HL-60/S4 treated with phorbol 12-myristate 13-acetate at 8.2 ng/mL for 4 days and 3 days (cell line): ENCODE measurements at regions not wholly inside any gene's neighbourhood (a gene's known extent, or its start where the extent isn't known, plus 50 kb on each side); places are given as distances from the start of the nearest gene placed in this dataset.

ENCODE experiments used
- in situ Hi-C: fragments of 300-500 bp; cut with MboI; formaldehyde crosslinking; loops from 2 replicates; pipeline ENCODE4 v1.15.0; 2022; ENCODE audit warnings: low sequenced_read_pairs

DNA sequence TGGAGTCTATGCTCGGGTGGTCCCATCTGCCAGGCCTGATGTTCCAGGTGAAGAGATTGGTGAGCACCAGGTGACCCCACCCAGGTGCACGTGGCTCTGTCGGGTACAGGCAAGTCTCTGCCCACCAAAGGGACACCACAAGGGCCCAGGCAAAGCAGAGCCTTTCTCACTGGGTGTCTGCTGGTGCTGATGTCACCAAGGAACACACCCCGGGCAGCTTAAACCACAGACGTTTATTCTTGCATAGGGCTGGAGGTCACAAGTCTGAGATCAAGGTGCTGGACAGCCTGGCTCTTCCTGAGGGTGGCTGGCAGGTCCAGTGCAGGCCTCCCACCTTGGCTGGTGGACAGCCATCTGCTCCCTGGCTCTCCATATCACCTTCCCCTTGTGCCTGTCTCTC lies 100.7 kb upstream of the CD93 start:
- in situ Hi-C loops: no loop called here

DNA sequence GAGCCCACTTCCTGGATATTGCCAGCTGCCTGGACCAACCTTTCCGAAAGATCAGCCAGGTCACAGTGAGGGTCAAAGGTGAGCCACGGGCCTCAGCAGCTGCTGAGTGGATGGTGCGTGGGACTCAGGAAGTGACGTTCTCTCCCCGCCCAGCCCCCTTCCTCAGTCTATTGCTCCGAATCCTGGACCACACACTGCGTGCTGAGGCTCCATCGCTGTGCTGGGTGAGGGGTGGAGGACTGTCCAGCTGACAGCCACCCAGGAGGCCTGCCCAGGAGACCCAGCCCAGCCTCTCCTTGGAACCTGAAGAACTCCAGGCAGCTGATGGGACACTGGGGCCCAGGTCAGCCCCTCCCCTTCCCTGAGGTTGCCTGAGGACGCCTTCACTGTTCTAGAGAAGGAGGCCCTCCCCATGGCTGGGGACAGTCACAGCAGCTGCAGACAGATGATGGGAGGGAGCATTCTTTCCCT lies 94.4 kb upstream of the CD93 start:
- in situ Hi-C loops: no loop called here

- in situ Hi-C loops: no loop called here
Measured at GRCh38 chr20:23179766-23180403, 93.8 kb upstream of the CD93 start.

GRCh38 chr20:23178806-23179205 lies 92.7 kb upstream of the CD93 start:
- in situ Hi-C loops: no loop called here

DNA sequence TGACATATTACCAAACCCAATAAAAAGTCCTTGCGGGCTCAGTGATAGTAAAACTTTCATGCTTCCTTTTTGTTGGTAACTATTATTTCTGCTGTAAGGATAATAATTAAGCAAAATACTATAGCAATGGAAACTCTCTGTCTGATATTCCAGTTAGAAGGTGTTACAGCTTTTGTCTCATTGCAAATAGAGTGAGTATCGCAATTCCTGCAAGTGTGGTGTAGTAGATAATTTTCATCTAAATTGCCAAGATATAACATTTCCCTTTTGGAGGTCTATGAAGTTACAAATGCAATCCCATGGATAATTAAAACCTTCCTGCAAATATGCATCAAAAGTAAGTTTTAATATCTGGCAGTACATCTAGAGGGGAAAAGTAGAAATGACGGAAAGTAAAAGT lies 88.7 kb upstream of the CD93 start:
- in situ Hi-C loops: no loop called here

GRCh38 chr20:23167431-23167830 lies 81.3 kb upstream of the CD93 start:
- in situ Hi-C loops: no loop called here

DNA sequence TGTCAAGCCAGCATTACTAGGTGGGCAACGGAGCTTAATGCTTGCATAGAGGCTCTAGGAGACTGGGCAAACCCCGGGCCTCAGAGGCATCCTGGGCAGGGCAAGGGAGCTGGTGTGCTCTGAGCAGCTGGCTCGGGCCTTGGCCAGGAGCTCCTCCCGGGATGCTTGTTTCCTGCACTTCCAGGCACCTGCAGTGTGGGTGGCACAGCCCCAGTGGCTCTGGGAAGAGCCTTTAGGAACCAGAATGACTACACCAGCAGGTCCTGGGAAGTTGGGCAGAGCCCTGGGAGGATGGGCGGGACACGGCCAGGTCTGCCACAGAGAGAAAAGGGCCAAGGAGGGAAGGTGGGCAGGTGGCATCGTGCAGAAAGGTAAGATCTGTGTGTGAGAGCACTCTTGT lies 80.4 kb upstream of the CD93 start:
- in situ Hi-C loops: no loop called here

DNA sequence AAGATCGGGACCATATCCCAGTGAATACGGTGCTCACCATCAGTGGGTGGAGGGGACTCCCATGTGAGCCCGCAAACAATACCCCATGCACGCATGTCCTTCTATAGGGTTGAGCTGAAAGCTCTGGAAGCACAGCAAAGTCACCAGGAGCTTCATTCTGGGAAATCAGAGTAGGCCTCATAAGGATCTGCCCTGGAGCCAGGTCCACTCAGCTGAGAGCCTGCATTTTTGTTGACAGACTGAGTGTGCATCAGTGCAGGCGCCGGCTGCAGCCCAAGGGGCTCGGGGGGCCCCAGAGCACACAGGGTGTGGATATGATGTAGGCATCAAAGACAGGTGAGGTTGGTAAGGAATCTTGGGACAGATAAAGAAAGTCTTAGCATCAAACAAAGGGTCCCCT lies 79.8 kb upstream of the CD93 start:
- in situ Hi-C loops: no loop called here

DNA sequence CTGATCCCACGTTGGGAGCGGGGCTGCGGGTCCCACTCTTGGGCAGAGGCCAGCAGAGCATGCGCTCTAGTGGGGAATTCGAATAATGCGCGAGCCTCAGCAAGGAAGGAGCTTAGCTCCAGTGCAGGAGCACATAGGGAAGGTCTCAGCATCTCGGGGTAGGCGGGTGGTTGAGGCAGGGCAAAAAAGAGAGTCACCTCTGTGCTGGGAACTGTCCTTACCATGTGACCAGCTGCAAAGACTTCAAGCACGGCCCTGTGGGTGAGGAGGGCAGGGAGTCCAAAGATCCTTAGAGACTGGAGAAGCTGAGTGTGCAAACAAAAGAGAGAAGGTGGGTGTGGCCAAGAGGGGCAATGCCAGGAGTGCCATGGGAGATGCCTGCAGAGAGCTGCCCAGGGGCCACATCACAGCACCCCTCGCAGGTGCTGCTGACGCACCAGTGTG lies 79.2 kb upstream of the CD93 start:
- in situ Hi-C loops: no loop called here

DNA sequence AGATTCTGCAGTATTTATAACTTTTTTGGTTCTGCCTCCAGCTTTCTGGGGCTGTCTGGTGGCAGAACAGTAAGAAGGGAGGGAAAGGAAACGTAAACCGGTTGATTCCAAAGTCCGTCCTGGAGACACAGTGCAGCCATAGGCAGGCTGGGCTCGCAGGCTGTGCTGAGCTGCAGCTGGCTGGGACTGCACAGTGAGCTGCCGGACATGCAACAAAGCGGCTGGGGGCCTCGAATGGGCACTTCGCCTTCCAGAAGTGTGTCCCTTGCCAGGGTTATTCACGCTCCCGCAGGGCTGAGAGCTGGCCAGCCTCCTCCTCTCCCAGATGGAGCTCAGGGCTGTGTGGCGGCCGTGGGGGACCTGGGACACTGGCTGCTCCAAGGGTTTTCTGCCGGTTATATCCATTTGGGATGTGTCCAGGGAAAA lies 78.1 kb upstream of the CD93 start:
- in situ Hi-C loops: no loop called here

DNA sequence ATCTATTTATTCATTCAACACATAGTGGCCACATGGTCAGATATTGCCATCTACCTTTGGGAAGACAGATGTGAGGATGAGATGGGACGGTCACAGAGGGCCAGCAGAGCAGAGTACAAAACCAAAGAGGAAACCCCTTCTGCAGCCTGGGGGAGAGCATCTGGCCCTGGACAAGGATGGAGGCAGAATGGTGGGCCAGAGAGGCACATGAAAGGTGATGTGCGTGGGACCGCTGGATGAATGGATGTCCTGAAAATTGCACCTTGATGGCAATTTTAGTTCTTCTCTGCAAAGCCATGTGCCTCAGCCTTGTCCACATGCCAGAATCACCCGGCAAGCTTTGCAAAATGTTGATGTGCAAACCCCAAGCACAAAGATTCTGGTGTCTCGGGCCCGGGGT lies 77.4 kb upstream of the CD93 start:
- in situ Hi-C loops: no loop called here

GRCh38 chr20:23162887-23163286 lies 76.8 kb upstream of the CD93 start:
- in situ Hi-C loops: no loop called here

DNA sequence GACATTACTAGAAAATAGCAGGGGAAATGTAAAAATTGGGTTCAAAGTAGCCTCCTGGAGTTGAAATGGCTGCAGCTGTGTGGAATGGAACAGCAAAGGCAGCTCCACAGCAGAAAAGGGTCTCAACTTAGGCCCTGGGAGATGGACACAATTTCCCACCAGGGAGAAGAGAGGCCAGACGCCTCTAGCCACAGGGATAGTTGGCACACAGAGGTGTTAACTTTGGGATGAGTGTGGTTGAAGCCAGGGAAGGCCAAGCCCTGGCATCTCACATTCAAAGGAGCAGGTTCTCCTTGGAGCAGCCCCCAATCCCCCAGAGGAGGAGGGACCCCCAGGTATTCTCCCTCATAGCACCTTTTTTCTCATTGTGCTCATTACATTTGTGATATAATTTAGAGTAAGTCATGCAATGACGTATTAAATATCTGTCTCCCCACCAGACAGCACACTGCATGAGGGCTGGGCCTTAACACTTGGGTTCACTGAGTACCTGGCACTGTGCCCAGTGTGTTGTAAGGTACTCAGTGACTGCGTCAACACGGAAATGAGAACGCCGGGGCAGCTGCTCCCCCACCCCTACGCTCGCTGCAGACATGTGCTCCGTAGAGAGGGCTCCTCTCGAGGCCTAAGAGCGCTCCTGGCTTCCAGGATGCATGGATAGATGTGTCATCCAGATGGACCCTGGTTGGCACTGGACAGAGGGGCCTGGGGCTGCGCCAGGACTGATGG lies 76.0 kb upstream of the CD93 start:
- in situ Hi-C loops: no loop called here

- in situ Hi-C loops: no loop called here
Measured at GRCh38 chr20:23161244-23161891, 75.2 kb upstream of the CD93 start.

DNA sequence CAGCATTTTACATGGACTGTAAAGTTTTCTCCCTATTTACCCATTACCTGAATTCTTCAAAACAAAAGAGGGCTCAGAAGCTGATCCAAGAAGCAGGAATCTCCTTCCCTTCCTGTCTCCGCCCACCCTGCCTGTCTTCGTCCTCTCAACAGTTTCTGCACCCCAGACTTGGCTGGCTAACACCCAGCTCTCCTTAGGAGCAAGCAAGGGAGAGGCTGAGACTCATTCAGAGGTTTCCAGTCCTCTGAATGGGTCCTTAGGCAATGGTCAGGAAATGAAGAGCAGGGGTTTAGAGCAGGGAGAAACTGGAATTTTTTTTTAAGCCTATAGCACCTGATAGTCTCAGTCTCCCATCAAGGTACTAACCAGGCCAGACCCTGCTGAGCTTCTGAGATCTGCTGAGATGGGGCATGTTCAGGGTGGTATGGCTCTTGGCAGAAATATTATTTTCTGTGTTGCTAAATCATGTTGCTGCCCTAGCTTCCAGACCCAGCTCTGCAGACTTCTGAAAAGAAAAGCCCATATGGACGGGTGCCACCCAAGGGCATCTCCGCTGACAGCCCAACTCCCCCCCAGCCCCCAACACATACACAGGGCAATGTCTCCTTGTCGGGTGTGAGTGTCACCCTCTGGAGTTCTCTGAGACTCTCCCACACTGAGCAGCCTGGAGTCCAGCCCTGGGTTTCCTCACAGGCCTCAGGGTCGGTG lies 74.6 kb upstream of the CD93 start:
- in situ Hi-C loops: no loop called here

- in situ Hi-C loops: no loop called here
Measured at GRCh38 chr20:23159947-23160318, 73.8 kb upstream of the CD93 start.

DNA sequence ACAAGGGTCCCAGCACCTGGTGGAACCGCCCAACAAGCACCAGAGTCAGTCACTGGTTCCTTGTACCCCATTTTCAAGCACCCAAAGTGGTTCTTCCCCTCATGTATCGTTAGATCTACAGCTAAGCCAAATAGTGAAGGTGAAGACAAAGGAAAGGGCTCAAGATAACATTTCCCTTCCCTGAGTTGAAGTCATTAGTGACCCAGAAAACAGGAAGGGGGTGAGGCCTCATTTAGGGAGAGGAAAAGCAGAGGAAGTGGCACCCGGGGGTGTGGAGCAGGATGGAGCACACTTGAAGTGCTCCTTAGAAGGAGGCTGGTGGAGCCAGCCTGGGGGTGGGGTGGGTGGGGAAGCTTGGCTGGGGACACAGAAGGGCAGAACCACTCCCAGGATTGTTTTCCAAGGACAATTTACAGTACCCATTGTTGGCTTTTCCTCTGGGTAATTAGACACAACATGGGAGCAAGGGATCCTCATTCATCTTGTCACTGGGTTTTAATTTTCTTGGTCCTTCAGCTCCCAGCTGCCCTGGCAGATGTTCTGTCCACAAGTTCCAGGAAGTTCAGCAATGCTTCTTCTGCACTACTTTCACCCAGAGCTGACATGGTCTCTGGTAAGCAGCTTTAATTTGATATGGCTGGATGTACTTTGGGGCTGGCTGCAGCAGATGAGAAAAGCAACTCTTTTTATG lies 73.3 kb upstream of the CD93 start:
- in situ Hi-C loops: no loop called here

DNA sequence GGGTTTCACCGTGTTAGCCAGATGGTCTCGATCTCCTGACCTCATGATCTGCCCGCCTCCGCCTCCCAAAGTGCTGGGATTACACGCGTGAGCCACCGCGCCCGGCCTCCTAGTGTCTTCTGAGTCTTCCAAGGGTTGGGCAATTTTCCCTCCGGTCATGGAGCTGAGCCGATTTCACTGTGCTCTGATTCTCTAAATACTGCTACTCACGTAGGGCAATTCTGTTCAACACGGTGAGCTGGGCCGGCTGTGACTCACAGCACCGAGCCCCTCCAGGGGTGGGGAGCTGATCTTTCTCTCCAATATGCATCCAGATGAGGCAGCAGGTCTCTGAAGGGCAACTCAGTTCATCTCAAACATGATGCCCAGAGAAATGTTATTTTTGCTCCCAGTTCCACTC lies 71.6 kb upstream of the CD93 start:
- in situ Hi-C loops: no loop called here

DNA sequence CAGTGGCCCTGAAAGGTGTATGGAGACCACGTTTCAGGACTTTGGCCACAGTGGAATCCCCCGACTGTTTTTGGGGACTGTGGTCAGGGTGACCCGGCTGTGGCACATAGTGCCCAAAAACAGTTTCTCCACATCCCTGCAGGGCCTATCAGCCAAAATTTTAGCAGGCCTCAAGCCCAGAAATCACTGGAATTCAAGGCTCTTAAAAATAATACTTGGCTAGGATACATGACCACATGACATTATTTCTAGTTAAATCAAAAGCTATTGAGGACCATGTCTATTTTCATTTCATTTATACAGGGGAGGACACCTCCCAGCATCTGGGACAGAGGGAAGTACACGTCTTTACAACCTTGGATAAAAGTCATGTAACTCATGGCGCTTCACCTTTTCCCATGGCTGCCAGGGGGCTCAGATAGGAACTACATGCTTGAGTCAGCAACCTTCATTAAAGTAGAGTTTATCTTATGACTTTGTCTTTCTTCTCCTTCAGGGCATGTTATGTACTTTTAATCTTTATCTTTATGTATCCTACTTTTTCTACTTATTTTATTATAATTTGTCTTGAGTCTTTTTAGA lies 70.8 kb upstream of the CD93 start:
- in situ Hi-C loops: no loop called here

DNA sequence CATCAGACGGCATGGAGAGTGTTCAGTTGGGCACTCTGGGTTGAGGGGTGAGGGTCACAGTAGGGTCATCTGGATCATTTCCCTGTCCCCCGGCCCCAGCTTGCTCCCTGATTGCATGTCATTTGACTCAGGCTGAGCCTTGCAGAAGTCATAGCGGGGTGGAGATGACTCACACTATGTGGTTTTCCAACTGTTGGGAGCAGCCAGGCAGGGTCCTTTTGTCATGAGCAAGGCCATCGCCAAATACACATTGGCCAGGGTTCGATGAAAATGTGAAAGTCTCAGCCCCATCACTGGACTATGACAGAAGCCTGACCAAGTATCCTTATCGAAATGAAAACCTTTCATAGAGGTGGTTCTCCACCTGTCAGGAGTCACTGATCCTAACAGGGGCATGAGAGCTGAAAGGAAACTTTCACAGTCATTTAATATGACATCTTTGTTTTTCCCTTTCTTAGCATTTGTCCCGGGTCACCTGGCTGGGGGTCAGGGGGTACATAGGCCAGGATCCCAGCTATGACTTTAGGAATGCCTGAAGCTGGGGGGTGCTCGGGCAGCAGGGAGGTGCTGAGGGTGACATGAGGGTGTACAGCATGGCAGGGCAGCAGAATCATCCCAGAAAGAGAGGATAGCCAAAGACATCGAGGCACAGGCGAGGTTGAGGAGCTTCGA lies 70.2 kb upstream of the CD93 start:
- in situ Hi-C loops: no loop called here
